ENCODE measurements at regions not wholly inside any gene's neighbourhood (a gene's known extent, or its start where the extent isn't known, plus 50 kb on each side); places are given as distances from the start of the nearest gene placed in this dataset.
A peak's percentile ranks its signal among the peaks of the same experiment; 100 is the strongest.

DNA sequence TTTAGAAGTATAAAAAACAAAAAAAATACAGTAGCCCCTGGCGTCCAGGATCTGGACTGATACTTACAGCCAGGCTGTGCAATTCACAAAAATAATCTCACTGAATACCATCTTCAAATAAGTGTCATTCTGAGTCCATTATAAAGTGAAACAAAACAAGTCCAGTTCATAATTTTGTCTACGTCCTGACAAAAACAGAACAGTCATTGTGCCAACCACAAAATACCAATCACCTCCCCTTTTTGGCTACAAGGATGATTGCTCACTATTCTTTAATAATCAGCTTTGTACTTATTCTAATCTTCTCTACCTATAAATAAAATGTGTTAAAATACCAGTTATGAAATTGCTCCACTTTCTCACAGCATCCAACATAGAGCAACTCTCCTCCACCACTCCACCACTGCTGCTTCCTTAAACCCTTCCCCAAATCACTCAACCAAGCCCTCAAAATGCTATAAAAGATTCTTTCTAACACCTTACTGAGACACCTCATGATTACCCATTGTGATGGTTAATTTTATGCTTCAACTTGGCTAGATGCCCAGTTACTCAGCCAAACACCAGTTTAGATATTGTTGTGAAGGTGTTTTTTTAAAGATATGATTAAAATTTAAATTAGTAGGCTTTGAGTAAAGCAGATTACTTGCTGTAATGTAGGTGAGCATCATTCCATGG, 479.8 kb upstream of the SEMA3A start:
- H3K9me3 ChIP-seq, result no peaks in the 10 kb centered on the region
- intact Hi-C loops (cut with DNase I), result no loop called here
- H3K4me3 ChIP-seq, result no peak overlapping the region
- no peak for TF ChIP-seq POLR2A (IDR thresholded peaks at IDR 0.05)
- TF ChIP-seq CTCF (IDR thresholded peaks at IDR 0.05), result no peak
- DNase-seq (no peak), ATAC-seq (no peak)
- H3K4me1 ChIP-seq, result peaks cover 0 to 11% (median 0%) of the 10 kb centered on the region in 12 donors
- WGBS, 4 donors, result 54 to 72% (median 58%) methylated on average over 2 of the region's 2 CpGs
- no peaks in the 10 kb centered on the region for H3K27me3 ChIP-seq
- no peak overlapping the region for H3K27ac ChIP-seq
- H3K36me3 ChIP-seq, result no peaks in the 10 kb centered on the region

DNA sequence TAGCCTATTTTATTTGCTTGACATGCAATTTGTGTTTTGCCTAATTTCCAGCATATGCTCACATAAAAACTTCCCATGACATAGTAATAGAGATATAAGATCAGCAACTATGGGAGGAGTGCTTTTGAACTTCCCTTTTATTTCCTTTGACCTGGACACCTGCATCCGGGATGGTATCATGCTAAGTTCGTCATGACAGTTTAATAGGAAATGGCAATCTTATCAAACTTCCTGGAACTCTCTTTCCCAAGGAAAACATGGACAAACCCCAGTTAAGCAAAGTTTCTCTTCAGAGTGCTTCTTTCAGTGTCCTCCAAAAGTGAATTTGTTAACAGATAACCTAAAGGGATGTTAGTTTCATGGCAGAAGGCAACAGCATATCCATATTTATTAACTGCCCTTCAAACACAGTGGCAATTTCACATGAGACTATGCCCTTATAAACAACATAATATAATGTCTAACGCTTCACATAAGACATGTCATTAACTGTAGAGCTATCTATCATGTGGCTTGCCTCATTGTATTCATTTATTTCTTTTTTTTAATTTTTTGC, 474.7 kb upstream of the SEMA3A start:
- H3K4me3 ChIP-seq, result no peak overlapping the region
- H3K9me3 ChIP-seq, result no peaks in the 10 kb centered on the region
- H3K27me3 ChIP-seq, result no peaks in the 10 kb centered on the region
- peak in 3 of 4 donors; percentile 46 to 79 (median 50) for ATAC-seq
- peak overlapping the region in 1 of 12 donors; percentile 13 for H3K27ac ChIP-seq
- WGBS, 4 donors, result 47 to 59% (median 50%) methylated on average over 3 of the region's 3 CpGs
- no peaks in the 10 kb centered on the region for H3K36me3 ChIP-seq
- intact Hi-C loops (cut with DNase I), result no loop called here
- DNase-seq, result peak in 1 of 5 donors; percentile 7
- peaks cover 0 to 8% (median 0%) of the 10 kb centered on the region in 12 donors for H3K4me1 ChIP-seq
- TF ChIP-seq POLR2A (IDR thresholded peaks at IDR 0.05), result no peak
- TF ChIP-seq CTCF (IDR thresholded peaks at IDR 0.05), result no peak

DNA sequence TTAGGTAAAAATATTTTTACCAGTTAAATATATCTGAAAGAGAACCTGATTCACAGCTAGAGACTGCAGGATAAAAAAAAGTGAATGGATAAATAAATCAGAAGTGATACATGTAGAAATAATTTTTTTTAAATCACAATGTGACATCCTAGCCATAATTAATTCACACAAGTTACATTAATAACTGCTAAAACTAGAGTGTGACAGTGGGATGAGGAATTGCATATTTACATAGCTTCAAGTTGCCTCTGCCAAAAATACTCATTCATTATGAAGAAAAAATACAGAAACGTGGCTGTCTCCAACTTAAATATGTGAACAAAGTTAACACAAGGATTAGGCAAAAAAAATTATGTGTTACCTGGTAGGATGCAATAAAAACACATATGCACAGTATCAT, 473.5 kb upstream of the SEMA3A start:
- 62 to 75% (median 70%) methylated on average over 1 of the region's 1 CpG for WGBS, 4 donors

More for the DNA sequence above, 473.5 kb upstream of the SEMA3A start:
- H3K9me3 ChIP-seq, result no peaks in the 10 kb centered on the region
- no peak for DNase-seq
- H3K27me3 ChIP-seq, result no peaks in the 10 kb centered on the region
- peaks cover 0 to 4% (median 0%) of the 10 kb centered on the region in 12 donors for H3K4me1 ChIP-seq
- H3K27ac ChIP-seq, result no peak overlapping the region
- H3K36me3 ChIP-seq, result no peaks in the 10 kb centered on the region
- no peak overlapping the region for H3K4me3 ChIP-seq
- TF ChIP-seq POLR2A (IDR thresholded peaks at IDR 0.05) (no peak), CTCF (IDR thresholded peaks at IDR 0.05) (no peak)
- no peak for ATAC-seq
- intact Hi-C loops (cut with DNase I), result no loop called here
